ENCODE measurements at regions not wholly inside any gene's neighbourhood (a gene's known extent, or its start where the extent isn't known, plus 50 kb on each side); places are given as distances from the start of the nearest gene placed in this dataset.

GRCh38 chr21:20254964-20255363, 743.2 kb upstream of the NCAM2 start:
- BruUV-seq (replicated peaks): no TSS peak
- DNase-seq (ENCODE audit: low read depth, low spot score): no peak
- no peaks in the 10 kb centered on the region for H3K4me1 ChIP-seq (ENCODE audit: control insufficient read depth in 1 of 2, insufficient read depth in 2 of 2, low read length in 2 of 2)
- H3K4me3 ChIP-seq (replicated peaks in 1 of 2; ENCODE audit: low read depth in 1 of 2, low read length in 2 of 2): no peak overlapping the region
- H3K79me2 ChIP-seq (ENCODE audit: insufficient read depth, low read length): no peaks in the 10 kb centered on the region
- no peaks in the 10 kb centered on the region for H3K9me2 ChIP-seq (ENCODE audit: insufficient read depth)
- H4K20me1 ChIP-seq (ENCODE audit: insufficient read depth): no peaks in the 10 kb centered on the region; the same call in 1 of the 2 replicates
- peaks cover 0 to 24% of the 10 kb centered on the region in 2 experiments; a peak in 3 of 4 replicates for H3K9me3 ChIP-seq (ENCODE audit: control insufficient read depth in 1 of 2, insufficient read depth in 1 of 2, low read depth in 1 of 2, low read length in 2 of 2)
- ATAC-seq: no peak
- H3K4me2 ChIP-seq (ENCODE audit: low read length): no peak overlapping the region
- no peak overlapping the region for H3K9ac ChIP-seq (ENCODE audit: low read length)
- intact Hi-C loops (cut with micrococcal nuclease): no loop called here
- RAD21 ChIA-PET (ENCODE audit: low non-redundant PET in 1 of 2, low total read pairs in 2 of 2, uncharacterized antibody in 2 of 2, unreplicated experiment in 2 of 2): no interaction called here
- CTCF ChIA-PET: no interaction called here
- no peaks in the 10 kb centered on the region for H3K36me3 ChIP-seq (ENCODE audit: control insufficient read depth in 1 of 2, insufficient read depth in 2 of 2, low read length in 2 of 2)
- no peak overlapping the region for H2AFZ ChIP-seq (ENCODE audit: low read depth, low read length, poor library complexity, severe bottlenecking)
- no peak for TF ChIP-seq FOSL1 (IDR thresholded peaks at IDR 0.05; ENCODE audit: low read depth)
- no peak for TF ChIP-seq ELF1 (IDR thresholded peaks at IDR 0.05; ENCODE audit: borderline replicate concordance, low read depth)
- no peak for TF ChIP-seq EZH2 (IDR thresholded peaks at IDR 0.05)
- no peak for TF ChIP-seq YY1 (IDR thresholded peaks at IDR 0.05; ENCODE audit: extremely low read depth, insufficient replicate concordance, low read depth, low read length)
- no peak for TF ChIP-seq CEBPB (IDR thresholded peaks at IDR 0.05; ENCODE audit: low read depth)
- no peak for TF ChIP-seq REST (IDR thresholded peaks at IDR 0.05; ENCODE audit: low read depth)
- TF ChIP-seq EGR1 (IDR thresholded peaks at IDR 0.05; ENCODE audit: low read depth): no peak
- TF ChIP-seq MAX (IDR thresholded peaks at IDR 0.05): no peak
- TF ChIP-seq JUND (IDR thresholded peaks at IDR 0.05): no peak
- no peak for TF ChIP-seq SIN3A (IDR thresholded peaks at IDR 0.05; ENCODE audit: low read depth)
- POLR2A ChIA-PET: no interaction called here
- H3K27me3 ChIP-seq (ENCODE audit: insufficient read depth, low read length): no peaks in the 10 kb centered on the region
- no peak overlapping the region for H3K27ac ChIP-seq (ENCODE audit: low read depth, low read length)

Measured in HCT116 (cell line).